Endothelial cell of umbilical vein (primary cell): ENCODE measurements at regions not wholly inside any gene's neighbourhood (a gene's known extent, or its start where the extent isn't known, plus 50 kb on each side); places are given as distances from the start of the nearest gene placed in this dataset.

ENCODE experiments used
- EZH2 ChIP-seq: IDR thresholded peaks from 2 replicates; pipeline ENCODE4 v1.6.1; 2012; ENCODE audit warnings: borderline replicate concordance, low read depth, mild to moderate bottlenecking, moderate library complexity, low read length, inconsistent platforms; ENCODE audit not compliant: severe bottlenecking
- FOS ChIP-seq: IDR thresholded peaks from 2 replicates; pipeline ENCODE4 v1.6.1; 2011; ENCODE audit warnings: mild to moderate bottlenecking, low read length, moderate library complexity, borderline replicate concordance; ENCODE audit not compliant: insufficient read depth
- GATA2 ChIP-seq: IDR thresholded peaks from 2 replicates; pipeline ENCODE4 v1.7.0; 2011; ENCODE audit warnings: low read depth, mild to moderate bottlenecking, moderate library complexity, mixed read lengths, low read length; ENCODE audit not compliant: insufficient read length, insufficient read depth
- JUN ChIP-seq: IDR thresholded peaks from 2 replicates; pipeline ENCODE4 v1.6.1; 2011; ENCODE audit warnings: borderline replicate concordance, low read depth; ENCODE audit not compliant: insufficient read length, insufficient read depth
- MYC ChIP-seq: IDR thresholded peaks from one replicate; pipeline ENCODE4 v1.6.1; 2011; ENCODE audit warnings: mild to moderate bottlenecking, low read depth, low read length
- POLR2A ChIP-seq: IDR thresholded peaks from 2 replicates; pipeline ENCODE4 v1.6.1; 2012; ENCODE audit warnings: low read depth, mild to moderate bottlenecking, control low read depth, low read length
- POLR2AphosphoS5 ChIP-seq: IDR thresholded peaks from 2 replicates; pipeline ENCODE4 v1.6.1; 2012; ENCODE audit warnings: low read depth, mild to moderate bottlenecking, control low read depth, low read length, moderate library complexity; ENCODE audit not compliant: insufficient read depth
- TF ChIP-seq, protein P1 (sequence below), 2 donors: IDR thresholded peaks; 1 replicate in 1 of 2; 2 replicates in 1 of 2; pipeline ENCODE4 v1.5.1; 2011; ENCODE audit warnings: low read length in 2 of 2, mild to moderate bottlenecking in 2 of 2, moderate library complexity in 2 of 2, control low read depth in 1 of 2, inconsistent platforms in 1 of 2, low read depth in 1 of 2; ENCODE audit not compliant: insufficient read depth in 1 of 2; ENCODE audit errors: extremely low read depth in 1 of 2
- TF ChIP-seq, protein P2 (sequence below): IDR thresholded peaks from 2 replicates; pipeline ENCODE4 v1.6.1; 2011; ENCODE audit not compliant: insufficient read depth, insufficient read length

DNA sequence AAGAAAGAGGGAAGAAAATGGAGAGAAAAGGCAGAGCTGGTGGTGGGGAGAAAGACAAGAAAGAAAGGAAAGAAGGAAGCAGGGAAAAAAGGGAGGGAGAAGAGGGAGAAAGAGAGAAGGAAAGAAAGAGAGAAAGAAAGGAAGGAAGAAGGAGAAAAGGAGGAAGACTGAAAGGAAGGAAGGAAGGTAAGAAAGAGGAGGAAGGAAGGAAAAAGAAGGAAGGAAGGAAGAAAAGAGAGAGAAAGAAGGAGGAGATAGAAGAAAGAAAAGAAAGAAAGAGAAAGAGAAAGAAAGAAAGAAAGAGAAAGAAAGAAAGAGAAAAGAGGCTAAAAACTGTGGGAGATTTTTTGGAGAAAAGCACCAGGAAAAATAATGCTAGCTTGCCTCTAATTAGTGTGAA lies 561.4 kb upstream of the GOT2 start:
- TF ChIP-seq GATA2 (no peak), FOS (no peak), JUN (no peak), EZH2 (no peak), POLR2A (no peak), POLR2AphosphoS5 (no peak), MYC (no peak)
- TF ChIP-seq, protein P1, sequence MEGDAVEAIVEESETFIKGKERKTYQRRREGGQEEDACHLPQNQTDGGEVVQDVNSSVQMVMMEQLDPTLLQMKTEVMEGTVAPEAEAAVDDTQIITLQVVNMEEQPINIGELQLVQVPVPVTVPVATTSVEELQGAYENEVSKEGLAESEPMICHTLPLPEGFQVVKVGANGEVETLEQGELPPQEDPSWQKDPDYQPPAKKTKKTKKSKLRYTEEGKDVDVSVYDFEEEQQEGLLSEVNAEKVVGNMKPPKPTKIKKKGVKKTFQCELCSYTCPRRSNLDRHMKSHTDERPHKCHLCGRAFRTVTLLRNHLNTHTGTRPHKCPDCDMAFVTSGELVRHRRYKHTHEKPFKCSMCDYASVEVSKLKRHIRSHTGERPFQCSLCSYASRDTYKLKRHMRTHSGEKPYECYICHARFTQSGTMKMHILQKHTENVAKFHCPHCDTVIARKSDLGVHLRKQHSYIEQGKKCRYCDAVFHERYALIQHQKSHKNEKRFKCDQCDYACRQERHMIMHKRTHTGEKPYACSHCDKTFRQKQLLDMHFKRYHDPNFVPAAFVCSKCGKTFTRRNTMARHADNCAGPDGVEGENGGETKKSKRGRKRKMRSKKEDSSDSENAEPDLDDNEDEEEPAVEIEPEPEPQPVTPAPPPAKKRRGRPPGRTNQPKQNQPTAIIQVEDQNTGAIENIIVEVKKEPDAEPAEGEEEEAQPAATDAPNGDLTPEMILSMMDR (IDR thresholded peaks at IDR 0.05; ENCODE audit: extremely low read depth in 1 of 2, insufficient read depth in 1 of 2, low read depth in 1 of 2, low read length in 2 of 2): no peak
- TF ChIP-seq, protein P2, sequence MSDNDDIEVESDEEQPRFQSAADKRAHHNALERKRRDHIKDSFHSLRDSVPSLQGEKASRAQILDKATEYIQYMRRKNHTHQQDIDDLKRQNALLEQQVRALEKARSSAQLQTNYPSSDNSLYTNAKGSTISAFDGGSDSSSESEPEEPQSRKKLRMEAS: no peak
